Spleen (tissue), 11 donors: ENCODE measurements at regions not wholly inside any gene's neighbourhood (a gene's known extent, or its start where the extent isn't known, plus 50 kb on each side); places are given as distances from the start of the nearest gene placed in this dataset.

Source experiments
- DNase-seq: peaks from one replicate; pipeline ENCODE4 v3.0.0-alpha.2; 2020
- H3K27ac ChIP-seq, 8 donors: fragments of 200-600 bp; sonication (generic) in 7 of 8; 1 replicate in 4 of 8; 2 replicates in 4 of 8; pipeline versions ENCODE4 v1.5.0 to v1.8.0; 2016 to 2021; ENCODE audit warnings: inconsistent platforms in 4 of 8, mild to moderate bottlenecking in 4 of 8, moderate library complexity in 1 of 8
- H3K27me3 ChIP-seq, 7 donors: fragments of 200-600 bp; sonication (generic) in 6 of 7; replicated peaks in 1 of 7; 1 replicate in 4 of 7; 2 replicates in 3 of 7; pipeline versions ENCODE4 v1.5.0 to v1.8.0; 2016 to 2021; ENCODE audit warnings: inconsistent platforms in 3 of 7, mild to moderate bottlenecking in 1 of 7
- H3K36me3 ChIP-seq, 6 donors: fragments of 200-600 bp; sonication (generic) in 5 of 6; 1 replicate in 4 of 6; 2 replicates in 2 of 6; pipeline versions ENCODE4 v1.5.0 to v1.8.0; 2016 to 2021; ENCODE audit warnings: inconsistent platforms in 2 of 6
- H3K4me1 ChIP-seq, 6 donors: fragments of 200-600 bp; sonication (generic) in 5 of 6; 1 replicate in 3 of 6; 2 replicates in 3 of 6; pipeline versions ENCODE4 v1.5.0 to v1.8.0; 2016 to 2021; ENCODE audit warnings: inconsistent platforms in 3 of 6
- H3K4me3 ChIP-seq, 8 donors: fragments of 200-600 bp; sonication (generic) in 7 of 8; 1 replicate in 4 of 8; 2 replicates in 4 of 8; pipeline versions ENCODE4 v1.5.0 to v1.8.0; 2016 to 2021; ENCODE audit warnings: inconsistent platforms in 4 of 8, mild to moderate bottlenecking in 4 of 8, moderate library complexity in 2 of 8
- H3K9me3 ChIP-seq, 8 donors: fragments of 200-600 bp; sonication (generic) in 7 of 8; 1 replicate in 4 of 8; 2 replicates in 4 of 8; pipeline versions ENCODE4 v1.5.0 to v1.8.0; 2016 to 2021; ENCODE audit warnings: inconsistent platforms in 4 of 8
- CTCF ChIP-seq, 11 experiments: fragments of 200-600 bp in 7 of 11; fragments of 450-650 bp in 4 of 11; sonication (generic) in 4 of 11; IDR thresholded peaks in 8 of 11; conservative IDR thresholded peaks in 3 of 11; 1 replicate in 7 of 11; 2 replicates in 4 of 11; pipeline versions ENCODE4 v1.4.0 to v1.8.0; 2016 to 2021; ENCODE audit warnings: antibody characterized with exemption in 11 of 11, inconsistent platforms in 4 of 11, mild to moderate bottlenecking in 1 of 11
- POLR2A ChIP-seq, 3 donors: fragments of 450-650 bp; IDR thresholded peaks; one replicate each; pipeline ENCODE4 v1.5.1; 2017; ENCODE audit warnings: antibody characterized with exemption in 3 of 3, mild to moderate bottlenecking in 1 of 3
- POLR2AphosphoS5 ChIP-seq, 3 donors: sonication (generic); formaldehyde crosslinking; IDR thresholded peaks; one replicate each; pipeline ENCODE4 v1.5.1; 2017; ENCODE audit warnings: antibody characterized with exemption in 3 of 3
- WGBS, 5 donors: extraction: QIAGEN DNeasy Blood & Tissue Kit in 3 of 5; methylation state at CpG; one replicate each; pipeline versions ENCODE4 v1.1.5 to v1.1.7; 2013 to 2018; 5-methylcytosine and 5-hydroxymethylcytosine counted together
- intact Hi-C: fragments of 100-400 bp; cut with DNase I; formaldehyde crosslinking; loops from one replicate; pipeline ENCODE4 v1.15.0; 2023; ENCODE audit warnings: low total_unique reads
- donor health status: healthy with polysubstance abuse.
- donor health status: DM: no; HTN: no; CAD: no; lungs with moderate emphysema.
- donor health status: DM: no; HTN: no; CAD: no.
- donor health status: Bipolar disorder and iron deficiency.
- donor health status: healthy.
- donor health status: DM: no; HTN: no; CAD: no.
- donor health status: DM: yes; HTN: yes; CAD: no.

- H3K9me3 ChIP-seq, result no peaks in the 10 kb centered on the region
- H3K27me3 ChIP-seq, result peaks cover 6 to 63% (median 60%) of the 10 kb centered on the region in 7 donors
- H3K4me1 ChIP-seq, result peaks cover 16 to 27% (median 22%) of the 10 kb centered on the region in 6 donors
- no peaks in the 10 kb centered on the region for H3K36me3 ChIP-seq
- H3K27ac ChIP-seq, result no peak overlapping the region
- 1 to 2% (median 2%) methylated on average over 53 to 67 of the region's 67 CpGs for WGBS, 5 donors
- TF ChIP-seq POLR2AphosphoS5 (IDR thresholded peaks at IDR 0.05) (no peak), POLR2A (IDR thresholded peaks at IDR 0.05) (no peak), CTCF (IDR thresholded peaks at IDR 0.05 in 8 of 11, conservative IDR thresholded peaks at IDR 0.05 in 3 of 11) (no peak)
- DNase-seq, result peak; percentile 75
- peak overlapping the region; percentile 18 to 72 (median 40) for H3K4me3 ChIP-seq
- intact Hi-C loops, result no loop called here
Measured at GRCh38 chr1:228647523-228648444, 87.5 kb upstream of the RHOU start.

- intact Hi-C loops, result no loop called here
- Histone ChIP-seq H3K36me3 (no peaks in the 10 kb centered on the region), H3K9me3 (no peaks in the 10 kb centered on the region), H3K27me3 (peaks cover 6 to 74% (median 70%) of the 10 kb centered on the region in 7 donors), H3K4me3 (peak overlapping the region in 1 of 8 donors; percentile 37), H3K4me1 (peaks cover 16 to 27% (median 22%) of the 10 kb centered on the region in 6 donors), H3K27ac (no peak overlapping the region)
- TF ChIP-seq POLR2A (IDR thresholded peaks at IDR 0.05), result no peak
- TF ChIP-seq POLR2AphosphoS5 (IDR thresholded peaks at IDR 0.05), result no peak
- TF ChIP-seq CTCF (IDR thresholded peaks at IDR 0.05 in 8 of 11, conservative IDR thresholded peaks at IDR 0.05 in 3 of 11), result no peak
- WGBS, 5 donors, result 45 to 55% (median 49%) methylated on average over 16 of the region's 16 CpGs
- DNase-seq, result peak; percentile 35
Measured at GRCh38 chr1:228648647-228649383, 86.5 kb upstream of the RHOU start.

GRCh38 chr1:228650141-228650540 lies 85.1 kb upstream of the RHOU start:
- intact Hi-C loops, result no loop called here
- H3K36me3 ChIP-seq, result no peaks in the 10 kb centered on the region
- peaks cover 16 to 27% (median 22%) of the 10 kb centered on the region in 6 donors for H3K4me1 ChIP-seq
- no peak overlapping the region for H3K27ac ChIP-seq
- H3K9me3 ChIP-seq, result no peaks in the 10 kb centered on the region
- peaks cover 6 to 87% (median 79%) of the 10 kb centered on the region in 7 donors for H3K27me3 ChIP-seq
- WGBS, 5 donors, result 25 to 36% (median 28%) methylated on average over 18 to 23 of the region's 23 CpGs
- peak overlapping the region in 1 of 8 donors; percentile 2 for H3K4me3 ChIP-seq
- DNase-seq, result peak; percentile 75
- TF ChIP-seq POLR2A (IDR thresholded peaks at IDR 0.05), result no peak
- no peak for TF ChIP-seq CTCF (IDR thresholded peaks at IDR 0.05 in 8 of 11, conservative IDR thresholded peaks at IDR 0.05 in 3 of 11)
- no peak for TF ChIP-seq POLR2AphosphoS5 (IDR thresholded peaks at IDR 0.05)
